GM18907 (cell line): ENCODE measurements at regions not wholly inside any gene's neighbourhood (a gene's known extent, or its start where the extent isn't known, plus 50 kb on each side); places are given as distances from the start of the nearest gene placed in this dataset.
"Not testable (repeated sequence)": the region's sequence is repeated elsewhere in the genome, so short reads cannot be mapped to it uniquely, and the experiment has no call there.

Experiments used
- ATAC-seq: cut with Tn5 transposase; IDR thresholded peaks from one replicate; pipeline ENCODE4 v1.9.1; 2021; ENCODE audit warnings: mild to moderate bottlenecking, moderate library complexity; ENCODE audit not compliant: unreplicated experiment

DNA sequence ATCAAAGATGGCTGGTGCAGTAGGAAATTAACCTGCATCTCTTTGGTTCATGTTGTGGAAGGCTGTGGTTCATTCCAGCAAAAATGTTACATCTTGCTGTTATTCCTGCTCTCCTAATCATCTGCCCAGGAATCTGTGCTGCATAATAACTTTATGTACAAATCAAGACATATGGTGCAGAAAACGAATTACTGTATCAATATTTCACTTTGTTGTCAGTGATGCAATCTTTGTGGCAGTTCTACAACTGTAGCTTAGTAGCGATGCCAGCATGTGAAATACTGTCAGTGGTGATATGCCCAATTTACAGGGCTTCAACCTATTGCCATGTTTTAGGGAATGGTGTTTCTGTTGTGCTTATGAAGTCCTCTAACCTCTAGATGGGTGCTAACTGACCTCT, 1114.7 kb downstream of the SOCS6 start:
- no peak for ATAC-seq

DNA sequence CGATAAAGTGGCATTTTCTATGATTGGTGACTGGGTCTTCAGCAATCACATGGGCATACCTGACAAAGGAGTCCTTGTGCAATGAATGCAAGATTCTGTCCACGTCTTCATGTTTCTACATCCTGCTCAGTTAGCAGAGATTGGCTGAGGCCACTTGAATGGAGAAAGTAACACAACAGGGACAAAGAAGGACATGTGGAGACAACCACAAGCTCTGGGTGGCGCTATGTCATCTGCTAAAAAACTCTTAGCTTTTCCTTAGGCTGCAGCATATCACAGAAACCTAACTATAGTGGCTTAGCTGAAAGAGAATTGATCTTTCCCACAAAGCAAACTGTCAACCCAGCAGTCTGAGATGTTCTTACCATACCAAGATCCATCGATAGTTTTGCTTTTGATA, 1109.7 kb downstream of the SOCS6 start:
- ATAC-seq: no peak

DNA sequence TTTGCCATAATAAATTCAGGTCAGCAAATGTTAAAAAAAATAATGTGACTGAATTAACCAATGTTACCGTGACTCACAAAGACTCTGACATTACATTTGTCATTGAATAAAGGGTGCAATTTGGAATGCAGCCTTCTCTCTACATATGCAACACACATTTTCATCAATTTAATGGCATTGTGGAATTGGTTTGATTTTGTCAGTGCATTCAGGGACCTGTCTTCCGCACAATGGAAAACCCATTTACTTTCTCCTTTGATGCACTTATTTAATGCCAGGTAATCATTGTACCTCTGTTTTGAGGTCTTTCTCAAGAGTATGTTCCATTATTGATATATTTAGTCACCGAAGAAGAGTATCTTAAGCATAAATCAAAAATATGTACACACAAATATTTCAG, 1099.3 kb downstream of the SOCS6 start:
- no peak for ATAC-seq

DNA sequence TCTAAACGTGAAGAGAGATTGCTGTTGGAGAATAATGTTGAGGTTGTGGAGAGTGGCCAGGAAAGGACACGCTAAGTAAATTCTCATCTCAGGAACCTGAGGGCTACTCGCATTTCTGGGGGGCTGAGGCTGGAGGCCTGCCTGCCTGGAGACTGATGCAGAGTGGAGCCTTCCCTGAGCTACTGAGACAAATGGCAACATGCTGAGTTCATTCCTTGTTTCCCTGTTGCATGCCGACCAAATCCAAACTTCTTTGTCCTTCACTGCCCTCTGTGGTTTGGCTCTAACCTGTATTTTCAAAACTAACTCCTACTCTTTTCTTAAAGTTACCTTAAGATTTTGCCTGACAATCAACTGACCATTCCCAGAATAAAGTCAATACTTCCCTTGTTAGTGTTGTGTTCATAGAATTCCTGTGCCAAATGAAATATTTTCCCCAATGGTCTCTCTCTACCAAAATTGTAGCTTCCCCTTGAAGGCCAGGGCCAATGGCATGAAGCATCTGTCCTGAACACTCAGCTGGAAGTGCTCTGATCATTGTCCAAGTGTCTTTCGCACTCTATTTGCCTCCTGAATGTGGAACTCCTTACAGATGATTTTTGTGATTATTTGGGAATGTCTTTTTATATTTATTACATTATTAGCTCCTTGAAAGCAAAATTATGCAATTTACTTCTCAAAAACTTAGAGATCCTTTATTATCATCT, 1085.6 kb downstream of the SOCS6 start:
- no peak for ATAC-seq

DNA sequence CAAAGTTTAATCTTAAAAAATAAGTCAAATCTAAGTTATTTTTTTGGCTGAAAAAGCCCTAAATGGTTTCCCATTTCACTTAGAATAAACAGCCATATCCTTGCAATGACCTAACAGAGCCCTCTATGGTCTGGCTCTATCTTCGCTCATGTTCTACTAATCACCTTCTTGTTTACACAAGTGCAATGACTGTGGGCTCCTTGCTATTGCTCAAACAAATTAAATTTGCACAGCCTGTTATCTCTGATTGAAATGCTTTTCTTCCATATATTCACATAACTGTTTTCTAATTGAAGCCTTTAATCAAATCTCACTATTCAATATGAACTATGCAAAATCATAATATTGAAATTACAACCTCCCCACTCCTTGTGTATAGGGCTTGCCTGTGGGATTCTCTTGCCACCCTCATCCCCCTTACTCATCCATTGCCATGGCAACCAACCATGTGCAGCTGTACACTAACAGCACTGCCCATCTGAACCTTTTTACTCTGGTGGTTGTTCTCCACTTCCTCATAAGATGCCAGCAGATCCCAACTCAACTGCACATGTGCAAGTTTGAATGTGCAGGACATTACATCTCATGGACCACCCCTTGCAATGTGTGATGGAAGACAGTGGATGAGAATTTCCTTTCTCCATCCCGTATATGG, 1083.2 kb downstream of the SOCS6 start:
- no peak for ATAC-seq

DNA sequence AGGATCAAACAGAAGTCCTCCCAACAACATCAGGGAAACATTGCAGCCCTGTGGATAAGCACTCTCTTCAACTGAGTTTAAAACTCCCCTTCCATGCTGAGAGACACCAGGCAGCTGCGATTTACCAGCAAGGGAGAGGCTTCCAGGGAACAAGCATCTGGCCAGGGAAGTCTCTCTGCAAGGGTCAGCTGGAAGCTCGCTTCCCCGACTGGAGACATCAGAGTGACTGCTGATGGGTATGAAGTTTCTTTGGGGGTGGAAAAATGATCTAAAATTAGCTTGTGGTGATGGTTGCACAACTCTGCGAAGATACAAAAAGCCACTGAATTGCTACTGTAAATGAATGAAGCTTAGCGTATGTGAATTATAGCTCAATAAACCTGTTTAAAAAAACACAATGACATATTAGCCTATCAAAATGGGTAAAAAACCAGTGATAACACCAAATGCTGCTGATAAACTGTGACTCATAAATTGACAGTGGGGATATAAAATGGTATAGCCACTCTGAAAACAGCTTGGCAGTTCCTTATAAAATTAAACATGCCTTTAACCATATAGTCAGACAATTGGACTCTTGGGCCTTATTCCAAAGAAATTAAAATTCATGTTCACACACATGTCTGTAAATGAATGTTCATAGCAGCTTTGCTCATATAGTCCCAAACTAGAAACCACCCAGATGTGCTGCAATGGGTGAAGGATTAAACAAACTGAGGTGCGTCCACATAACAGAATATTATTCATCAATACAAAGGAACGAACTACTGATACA, 1082.0 kb downstream of the SOCS6 start:
- ATAC-seq: no peak

DNA sequence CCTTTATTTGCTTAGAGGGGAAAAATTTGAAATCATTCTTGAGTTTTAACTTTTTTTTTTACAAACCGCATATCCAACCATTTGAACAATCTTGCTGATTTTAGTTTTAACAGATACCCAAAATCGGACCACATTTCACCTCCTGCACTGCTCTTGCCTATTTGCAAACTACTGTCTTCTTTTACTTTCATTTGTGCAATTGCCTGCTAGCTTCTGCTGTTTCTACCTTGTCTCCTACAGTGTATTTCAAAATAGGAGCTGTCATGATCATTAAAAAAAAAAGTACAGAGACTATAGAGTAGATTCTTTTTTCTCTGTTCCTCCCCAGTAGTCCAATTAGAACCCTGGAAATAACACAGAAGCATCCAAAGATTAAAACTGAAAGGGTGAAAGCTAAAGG, 1081.2 kb downstream of the SOCS6 start:
- no peak for ATAC-seq

DNA sequence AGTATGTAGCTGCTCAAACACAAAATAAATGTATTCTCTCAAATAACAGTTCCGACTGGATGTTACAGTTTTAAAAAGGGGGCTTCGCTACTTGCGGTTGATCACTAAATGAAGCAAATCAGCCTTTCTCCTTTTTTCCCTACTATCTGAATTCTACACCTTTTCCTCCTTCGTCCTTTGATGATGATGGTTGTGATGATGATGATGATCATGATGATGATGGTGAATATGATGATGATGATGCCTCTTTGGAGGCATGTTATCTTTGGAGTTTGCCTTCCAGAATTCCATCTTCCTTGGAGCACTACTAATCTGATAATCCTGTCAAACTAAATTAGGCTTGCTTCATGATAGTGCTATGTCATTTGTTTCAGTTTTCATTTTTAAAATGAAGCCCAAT, 1073.3 kb downstream of the SOCS6 start:
- ATAC-seq: no peak

DNA sequence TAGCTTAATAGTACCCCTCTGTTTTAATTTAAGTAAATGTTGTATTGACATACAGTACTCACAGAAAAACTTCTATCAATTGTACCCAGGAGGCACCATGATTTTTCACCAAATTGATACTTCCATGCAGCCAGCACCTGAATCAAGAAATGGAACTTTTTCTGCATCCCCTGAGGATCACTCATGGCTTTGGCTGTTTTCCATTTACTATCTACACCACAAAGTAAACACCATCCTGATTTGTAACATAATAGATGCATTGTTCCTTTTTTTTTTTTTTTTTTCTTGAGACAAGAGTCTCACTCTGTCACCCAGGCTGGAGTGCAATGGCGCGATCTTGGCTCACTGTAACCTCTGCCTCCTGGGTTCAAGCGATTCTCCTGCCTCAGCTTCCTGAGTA, 1066.8 kb downstream of the SOCS6 start:
- not testable (repeated sequence) for ATAC-seq

DNA sequence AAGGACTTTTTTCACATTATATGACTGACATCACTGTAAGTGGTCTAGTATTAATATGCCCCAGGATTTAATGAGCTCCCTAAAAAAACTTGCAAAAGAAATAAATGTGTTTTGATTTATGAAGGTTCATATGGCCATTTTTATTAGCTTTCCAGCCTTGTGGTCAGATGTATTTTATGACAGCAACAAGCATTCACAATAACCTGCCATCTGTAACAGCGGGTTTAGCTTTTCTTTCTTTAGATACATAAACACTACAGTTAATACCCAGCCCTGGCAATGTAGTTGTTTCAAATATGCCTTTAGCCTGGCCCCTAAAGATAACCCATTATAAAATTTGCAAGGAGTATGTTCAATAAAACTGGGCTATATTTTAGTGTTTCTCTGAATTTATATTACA, 1063.8 kb downstream of the SOCS6 start:
- ATAC-seq: no peak

DNA sequence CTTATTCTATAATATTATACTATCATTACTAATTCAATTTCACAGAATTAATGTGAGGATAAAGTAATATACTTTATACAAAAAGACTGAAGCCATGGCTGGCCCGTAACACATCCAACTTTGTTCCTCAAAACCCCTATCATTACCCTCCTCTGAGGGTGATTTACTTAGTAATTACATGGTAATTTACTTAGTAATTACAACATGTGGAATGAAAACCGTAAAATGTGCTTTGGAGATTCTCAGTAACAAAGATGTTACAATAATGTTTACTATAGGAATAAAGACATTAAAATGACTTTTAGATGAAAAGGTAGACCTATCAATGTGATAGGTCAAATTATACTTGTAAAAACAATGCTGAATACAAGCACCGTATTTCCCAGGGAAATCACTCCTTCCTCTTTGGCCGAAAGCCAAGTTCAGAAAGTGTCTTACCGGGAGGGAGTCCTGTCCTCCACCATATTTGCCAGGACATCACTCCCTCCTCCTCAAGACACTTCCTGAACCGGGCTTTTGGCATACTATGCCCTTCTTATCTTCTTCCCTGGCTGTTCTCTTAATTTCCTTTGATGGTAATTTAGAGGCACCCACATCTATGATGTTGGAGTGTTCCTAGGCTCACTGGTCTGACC, 1047.8 kb downstream of the SOCS6 start:
- no peak for ATAC-seq

DNA sequence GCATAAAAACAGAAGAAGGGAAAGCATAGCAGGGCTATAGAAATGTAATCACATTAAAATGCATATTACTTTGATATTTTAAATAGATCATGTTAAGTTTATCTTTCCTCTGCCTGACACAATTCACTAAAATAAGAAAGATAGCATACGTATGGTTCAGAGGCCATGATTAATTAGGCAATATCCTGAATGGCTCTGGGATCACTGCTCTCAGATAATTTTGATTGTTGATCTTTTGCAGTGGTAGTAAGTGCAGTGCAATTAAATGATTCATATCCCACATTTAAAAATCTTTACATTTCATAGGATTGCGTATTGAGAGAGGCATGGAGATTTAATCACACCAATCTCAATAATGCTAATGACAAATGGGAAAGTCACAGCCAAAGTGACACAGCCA, 1040.7 kb downstream of the SOCS6 start:
- no peak for ATAC-seq

DNA sequence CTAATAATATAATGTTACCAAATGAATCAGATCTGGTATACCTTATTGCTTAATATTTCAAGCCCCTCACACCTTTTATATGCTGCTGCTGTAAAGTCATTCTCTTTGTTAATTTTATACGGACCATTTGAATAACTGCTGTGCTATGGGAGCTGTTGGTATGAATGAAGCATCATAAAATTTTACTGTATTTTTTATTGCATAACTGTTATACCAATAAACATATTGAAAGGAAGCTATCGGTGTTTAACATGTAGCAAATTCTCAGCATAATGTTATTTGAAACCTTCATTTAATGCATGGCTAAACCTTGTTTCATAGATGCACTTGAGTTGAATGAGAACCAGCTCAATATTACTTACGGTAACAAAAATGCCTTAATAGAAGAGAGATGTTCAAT, 1040.3 kb downstream of the SOCS6 start:
- ATAC-seq: no peak

DNA sequence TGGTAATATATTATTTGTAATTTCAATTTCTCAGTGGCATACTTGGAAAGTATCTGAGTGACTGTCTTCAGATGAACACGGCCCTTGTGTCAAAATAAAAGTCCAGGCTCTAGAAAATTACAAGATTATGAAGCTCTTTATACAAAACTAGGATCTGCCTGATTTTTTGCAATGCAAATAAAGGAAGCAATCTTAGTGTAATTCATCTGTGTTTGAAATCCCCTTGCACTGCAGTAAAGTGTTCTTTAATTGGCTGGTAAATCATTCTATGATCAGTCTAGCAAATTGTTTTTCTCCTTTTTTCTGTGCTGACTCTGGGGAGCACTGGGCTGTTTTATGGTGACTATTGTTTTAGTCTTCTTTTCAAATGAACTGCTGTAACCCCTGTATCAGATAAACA, 1039.0 kb downstream of the SOCS6 start:
- ATAC-seq: no peak

DNA sequence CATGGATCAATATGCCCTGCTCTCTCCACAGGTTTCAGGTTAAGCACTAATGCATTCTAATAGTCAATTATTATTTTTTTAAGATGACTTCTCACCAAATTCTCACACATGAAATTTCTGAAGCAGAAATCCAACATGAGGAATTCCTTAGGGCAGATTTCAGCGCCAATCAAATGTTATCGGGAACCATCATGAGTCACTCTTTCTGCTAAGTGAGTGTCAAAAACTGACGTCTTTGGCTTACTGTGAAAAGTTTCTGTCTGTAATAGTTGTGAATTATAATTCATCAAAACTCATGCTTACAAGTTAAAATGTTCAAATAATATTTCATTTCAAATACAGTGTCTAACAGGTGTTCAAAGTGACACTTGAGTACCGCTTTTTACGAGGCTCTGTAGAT, 1038.6 kb downstream of the SOCS6 start:
- ATAC-seq: no peak

DNA sequence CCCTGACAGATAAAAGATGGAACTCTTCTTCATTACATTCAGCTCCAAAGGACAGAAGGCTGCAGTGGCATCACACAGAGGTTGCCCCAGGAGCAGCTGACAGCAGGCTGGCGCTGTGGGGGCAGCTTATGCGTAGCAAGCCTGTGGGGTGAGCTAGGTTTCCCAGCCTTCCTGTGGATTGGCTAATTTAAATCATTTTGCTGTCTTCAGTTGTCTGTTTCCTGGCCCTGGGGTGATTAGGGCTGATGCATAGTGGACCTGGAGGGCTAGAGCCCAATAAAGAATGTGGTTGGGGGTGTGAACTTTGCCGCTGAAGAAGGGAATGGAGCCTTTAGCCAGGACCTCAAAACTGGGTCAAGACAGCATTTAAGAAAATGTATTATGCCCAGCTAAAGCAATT, 1038.0 kb downstream of the SOCS6 start:
- no peak for ATAC-seq

DNA sequence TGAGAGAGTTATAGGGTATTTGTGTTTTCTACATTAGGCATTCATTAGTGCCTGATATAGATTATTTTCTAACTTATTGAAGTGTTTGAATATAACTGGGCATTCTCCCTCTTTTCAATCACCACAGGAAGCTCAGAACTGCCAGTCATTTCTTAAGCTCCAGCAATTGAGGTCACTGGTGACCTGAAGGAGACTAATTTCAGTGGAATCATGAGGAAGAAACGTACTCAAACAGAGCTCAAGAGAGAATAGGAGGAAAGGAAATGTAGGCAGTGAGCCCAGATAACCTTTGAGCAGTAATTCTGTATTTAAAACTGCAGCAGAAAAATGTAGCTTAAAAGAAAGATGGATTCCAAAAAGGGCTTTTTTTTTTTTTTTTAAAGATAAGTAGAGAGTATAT, 1035.5 kb downstream of the SOCS6 start:
- no peak for ATAC-seq

DNA sequence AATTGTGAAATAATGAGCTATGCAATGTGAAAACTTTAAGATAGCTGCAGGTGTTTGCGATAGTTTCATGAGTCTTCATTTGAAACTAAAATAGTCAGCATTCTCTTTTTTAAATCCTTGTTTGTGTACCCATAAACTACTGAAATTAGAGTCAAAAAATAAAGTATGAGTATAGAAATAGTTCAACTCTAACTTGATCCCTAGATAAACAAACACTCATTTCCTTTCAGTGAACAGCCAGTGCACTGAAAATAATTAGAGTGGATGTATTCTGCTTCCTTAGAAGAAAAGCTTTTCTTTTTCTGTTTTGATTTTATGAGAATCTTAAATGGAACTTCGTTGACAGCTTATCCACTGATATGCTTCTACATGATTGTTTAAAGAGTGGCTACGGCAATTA, 1033.4 kb downstream of the SOCS6 start:
- ATAC-seq: no peak

DNA sequence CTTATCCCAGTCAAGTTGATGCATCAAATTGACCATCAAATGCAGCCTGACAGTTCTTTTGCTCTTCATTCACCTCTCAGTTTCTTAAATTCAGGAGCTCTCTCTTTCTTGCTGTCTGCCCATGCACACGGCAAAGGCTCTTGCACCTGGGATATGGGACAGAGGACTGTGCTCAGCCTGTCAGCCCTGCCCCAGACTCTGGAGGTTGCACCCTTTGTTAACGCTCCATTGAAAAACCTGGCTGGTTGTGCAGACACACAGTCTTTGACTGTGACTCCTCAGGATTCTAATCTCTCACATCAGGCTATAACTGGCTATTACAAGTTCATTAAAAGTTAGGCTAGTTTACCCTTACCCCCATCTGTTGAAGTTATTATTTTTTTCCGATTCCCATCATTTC, 1032.5 kb downstream of the SOCS6 start:
- ATAC-seq: no peak

DNA sequence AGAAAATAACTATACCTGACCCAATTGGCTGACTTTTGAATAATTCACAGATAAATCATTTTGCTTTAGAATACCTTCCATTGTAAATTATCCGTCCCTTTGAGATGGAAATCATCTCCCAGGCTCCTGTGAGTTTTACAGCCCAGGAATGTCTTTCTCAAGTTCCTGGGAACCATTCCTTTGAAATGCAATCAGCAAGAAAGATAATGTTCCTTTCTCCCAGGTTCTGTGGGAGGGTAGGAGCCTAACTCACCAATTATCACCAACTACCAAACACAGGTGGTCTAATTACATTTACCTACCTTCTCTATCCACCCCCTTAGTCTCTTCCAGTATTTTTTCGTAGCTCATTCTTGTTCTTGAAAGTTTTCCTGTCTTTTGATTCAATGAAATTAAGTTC, 1016.0 kb downstream of the SOCS6 start:
- no peak for ATAC-seq

DNA sequence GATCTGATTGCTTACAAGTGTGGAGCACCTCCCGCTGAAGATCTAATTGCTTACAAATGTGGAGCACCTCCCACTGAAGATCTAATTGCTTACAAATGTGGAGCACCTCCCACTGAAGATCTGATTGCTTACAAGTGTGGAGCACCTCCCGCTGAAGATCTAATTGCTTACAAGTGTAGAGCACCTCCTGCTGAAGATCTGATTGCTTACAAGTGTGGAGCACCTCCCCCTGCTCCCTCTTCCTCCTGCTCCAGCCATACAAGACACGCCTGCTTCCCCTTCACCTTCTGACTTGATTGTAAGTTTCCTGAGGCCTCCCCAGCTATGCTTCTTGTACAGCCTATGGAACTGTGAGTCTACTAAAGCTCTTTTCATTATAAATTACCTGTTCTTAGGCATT, 1014.9 kb downstream of the SOCS6 start:
- not testable (repeated sequence) for ATAC-seq

DNA sequence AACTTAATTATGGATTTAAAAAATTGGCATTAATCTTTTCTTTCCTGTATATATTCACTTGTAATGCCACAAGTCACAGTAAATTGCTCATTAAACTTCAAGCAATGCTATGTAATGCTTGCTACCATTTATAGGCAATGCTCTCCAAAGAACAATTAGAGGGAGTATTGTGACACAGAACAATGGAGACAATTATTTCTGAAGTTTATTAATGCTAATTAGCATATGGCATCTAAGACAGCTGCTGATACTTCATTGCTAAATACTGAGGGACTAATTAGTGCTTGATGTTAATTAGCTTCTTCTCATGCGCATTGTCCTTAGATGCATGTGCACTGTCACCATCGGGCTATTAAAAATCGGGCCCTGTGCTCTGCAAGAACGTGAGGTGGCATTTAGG, 1012.8 kb downstream of the SOCS6 start:
- no peak for ATAC-seq
